ENCODE measurements at regions not wholly inside any gene's neighbourhood (a gene's known extent, or its start where the extent isn't known, plus 50 kb on each side); places are given as distances from the start of the nearest gene placed in this dataset.
"Not testable (repeated sequence)": the region's sequence is repeated elsewhere in the genome, so short reads cannot be mapped to it uniquely, and the experiment has no call there.

- 88% methylated on average over 16 of the region's 16 CpGs for WGBS, 2 experiments
- Histone ChIP-seq H3K27ac (ENCODE audit: insufficient read depth, low read depth, low read length, poor library complexity, severe bottlenecking) (no peak overlapping the region), H3K36me3 (ENCODE audit: control insufficient read depth, insufficient read depth, low read length) (no peaks in the 10 kb centered on the region), H3K4me1 (ENCODE audit: control insufficient read depth, insufficient read depth, low read length) (no peaks in the 10 kb centered on the region), H3K27me3 (ENCODE audit: control insufficient read depth, insufficient read depth, low read length, poor library complexity, severe bottlenecking) (peaks cover 41% of the 10 kb centered on the region), H3K9me3 (ENCODE audit: control insufficient read depth, low read length) (no peaks in the 10 kb centered on the region), H3K4me3 (ENCODE audit: insufficient read depth, low read depth, low read length) (no peak overlapping the region)
Observed at GRCh38 chr22:22123118-22123959, 121.2 kb upstream of the VPREB1 start.

GRCh38 chr22:22122348-22123117 is 122.1 kb upstream of the VPREB1 start:
- Histone ChIP-seq H3K27ac (ENCODE audit: insufficient read depth, low read depth, low read length, poor library complexity, severe bottlenecking) (no peak overlapping the region), H3K4me1 (ENCODE audit: control insufficient read depth, insufficient read depth, low read length) (no peaks in the 10 kb centered on the region), H3K4me3 (ENCODE audit: insufficient read depth, low read depth, low read length) (no peak overlapping the region), H3K9me3 (ENCODE audit: control insufficient read depth, low read length) (no peaks in the 10 kb centered on the region), H3K36me3 (ENCODE audit: control insufficient read depth, insufficient read depth, low read length) (no peaks in the 10 kb centered on the region), H3K27me3 (ENCODE audit: control insufficient read depth, insufficient read depth, low read length, poor library complexity, severe bottlenecking) (peaks cover 37% of the 10 kb centered on the region)
- 89 to 93% methylated on average over 3 to 4 of the region's 4 CpGs for WGBS, 2 experiments

GRCh38 chr22:22121445-22121844 is 123.1 kb upstream of the VPREB1 start:
- Histone ChIP-seq H3K4me3 (ENCODE audit: insufficient read depth, low read depth, low read length) (no peak overlapping the region), H3K27me3 (ENCODE audit: control insufficient read depth, insufficient read depth, low read length, poor library complexity, severe bottlenecking) (peaks cover 37% of the 10 kb centered on the region), H3K36me3 (ENCODE audit: control insufficient read depth, insufficient read depth, low read length) (no peaks in the 10 kb centered on the region), H3K27ac (ENCODE audit: insufficient read depth, low read depth, low read length, poor library complexity, severe bottlenecking) (no peak overlapping the region), H3K9me3 (ENCODE audit: control insufficient read depth, low read length) (no peaks in the 10 kb centered on the region), H3K4me1 (ENCODE audit: control insufficient read depth, insufficient read depth, low read length) (no peaks in the 10 kb centered on the region)

GRCh38 chr22:22120160-22120559 is 124.4 kb upstream of the VPREB1 start:
- H3K36me3 ChIP-seq (ENCODE audit: control insufficient read depth, insufficient read depth, low read length), result no peaks in the 10 kb centered on the region
- no peak overlapping the region for H3K4me3 ChIP-seq (ENCODE audit: insufficient read depth, low read depth, low read length)
- H3K9me3 ChIP-seq (ENCODE audit: control insufficient read depth, low read length), result no peaks in the 10 kb centered on the region
- no peak overlapping the region for H3K27ac ChIP-seq (ENCODE audit: insufficient read depth, low read depth, low read length, poor library complexity, severe bottlenecking)
- WGBS, 2 experiments, result no CpG with 5 or more reads among the region's 3 CpGs
- H3K27me3 ChIP-seq (ENCODE audit: control insufficient read depth, insufficient read depth, low read length, poor library complexity, severe bottlenecking), result peaks cover 29% of the 10 kb centered on the region
- H3K4me1 ChIP-seq (ENCODE audit: control insufficient read depth, insufficient read depth, low read length), result no peaks in the 10 kb centered on the region

GRCh38 chr22:22118987-22119386 is 125.6 kb upstream of the VPREB1 start:
- H3K27ac ChIP-seq (ENCODE audit: insufficient read depth, low read depth, low read length, poor library complexity, severe bottlenecking), result no peak overlapping the region
- no peaks in the 10 kb centered on the region for H3K36me3 ChIP-seq (ENCODE audit: control insufficient read depth, insufficient read depth, low read length)
- H3K4me3 ChIP-seq (ENCODE audit: insufficient read depth, low read depth, low read length), result no peak overlapping the region
- no peaks in the 10 kb centered on the region for H3K4me1 ChIP-seq (ENCODE audit: control insufficient read depth, insufficient read depth, low read length)
- H3K9me3 ChIP-seq (ENCODE audit: control insufficient read depth, low read length), result no peaks in the 10 kb centered on the region
- 75 to 100% methylated on average over 1 of the region's 1 CpG for WGBS, 2 experiments
- H3K27me3 ChIP-seq (ENCODE audit: control insufficient read depth, insufficient read depth, low read length, poor library complexity, severe bottlenecking), result peaks cover 29% of the 10 kb centered on the region

GRCh38 chr22:22117864-22118544 is 126.6 kb upstream of the VPREB1 start:
- H3K36me3 ChIP-seq (ENCODE audit: control insufficient read depth, insufficient read depth, low read length); H3K4me1 ChIP-seq (ENCODE audit: control insufficient read depth, insufficient read depth, low read length); H3K4me3 ChIP-seq (ENCODE audit: insufficient read depth, low read depth, low read length); H3K9me3 ChIP-seq (ENCODE audit: control insufficient read depth, low read length); H3K27ac ChIP-seq (ENCODE audit: insufficient read depth, low read depth, low read length, poor library complexity, severe bottlenecking): not testable (repeated sequence)
- 91 to 92% methylated on average over 54 of the region's 54 CpGs for WGBS, 2 experiments
- H3K27me3 ChIP-seq (ENCODE audit: control insufficient read depth, insufficient read depth, low read length, poor library complexity, severe bottlenecking), result peaks cover 28% of the 10 kb centered on the region

GRCh38 chr22:22116997-22117770 is 127.4 kb upstream of the VPREB1 start:
- peaks cover 26% of the 10 kb centered on the region for H3K27me3 ChIP-seq (ENCODE audit: control insufficient read depth, insufficient read depth, low read length, poor library complexity, severe bottlenecking)
- not testable (repeated sequence) for H3K4me1 ChIP-seq (ENCODE audit: control insufficient read depth, insufficient read depth, low read length); H3K9me3 ChIP-seq (ENCODE audit: control insufficient read depth, low read length); H3K27ac ChIP-seq (ENCODE audit: insufficient read depth, low read depth, low read length, poor library complexity, severe bottlenecking); H3K4me3 ChIP-seq (ENCODE audit: insufficient read depth, low read depth, low read length); H3K36me3 ChIP-seq (ENCODE audit: control insufficient read depth, insufficient read depth, low read length)
- 92 to 93% methylated on average over 39 to 40 of the region's 44 CpGs for WGBS, 2 experiments

- H3K4me3 ChIP-seq (ENCODE audit: insufficient read depth, low read depth, low read length), result no peak overlapping the region
- peaks cover 15% of the 10 kb centered on the region for H3K27me3 ChIP-seq (ENCODE audit: control insufficient read depth, insufficient read depth, low read length, poor library complexity, severe bottlenecking)
- no peaks in the 10 kb centered on the region for H3K9me3 ChIP-seq (ENCODE audit: control insufficient read depth, low read length)
- no peaks in the 10 kb centered on the region for H3K4me1 ChIP-seq (ENCODE audit: control insufficient read depth, insufficient read depth, low read length)
- H3K27ac ChIP-seq (ENCODE audit: insufficient read depth, low read depth, low read length, poor library complexity, severe bottlenecking), result no peak overlapping the region
- no peaks in the 10 kb centered on the region for H3K36me3 ChIP-seq (ENCODE audit: control insufficient read depth, insufficient read depth, low read length)
Observed at GRCh38 chr22:22113701-22114100, 130.9 kb upstream of the VPREB1 start.

- no peak overlapping the region for H3K4me3 ChIP-seq (ENCODE audit: insufficient read depth, low read depth, low read length)
- 91 to 100% methylated on average over 3 to 4 of the region's 4 CpGs for WGBS, 2 experiments
- no peaks in the 10 kb centered on the region for H3K36me3 ChIP-seq (ENCODE audit: control insufficient read depth, insufficient read depth, low read length)
- no peaks in the 10 kb centered on the region for H3K9me3 ChIP-seq (ENCODE audit: control insufficient read depth, low read length)
- no peaks in the 10 kb centered on the region for H3K4me1 ChIP-seq (ENCODE audit: control insufficient read depth, insufficient read depth, low read length)
- no peak overlapping the region for H3K27ac ChIP-seq (ENCODE audit: insufficient read depth, low read depth, low read length, poor library complexity, severe bottlenecking)
- H3K27me3 ChIP-seq (ENCODE audit: control insufficient read depth, insufficient read depth, low read length, poor library complexity, severe bottlenecking), result peaks cover 19% of the 10 kb centered on the region
Observed at GRCh38 chr22:22112533-22113294, 130.1 kb upstream of the TOP3B start.
